MM.1S (cell line): ENCODE measurements at regions not wholly inside any gene's neighbourhood (a gene's known extent, or its start where the extent isn't known, plus 50 kb on each side); places are given as distances from the start of the nearest gene placed in this dataset.

ENCODE experiments used
- DNase-seq: peaks from one replicate; pipeline ENCODE4 v3.0.0-alpha.2; 2015
- H2AFZ ChIP-seq: fragments of 300-600 bp; sonication (generic); 2 replicates; pipeline ENCODE4 v1.6.0; 2016; ENCODE audit warnings: antibody characterized with exemption, low read length
- H3F3A ChIP-seq: fragments of 300-600 bp; sonication (generic); 2 replicates; pipeline ENCODE4 v1.6.1; 2016; ENCODE audit warnings: mild to moderate bottlenecking, antibody characterized with exemption, low read length, moderate library complexity, mixed read lengths; ENCODE audit not compliant: insufficient read depth
- H3K27ac ChIP-seq: fragments of 300-600 bp; sonication (generic); 2 replicates; pipeline ENCODE4 v1.5.1; 2016; ENCODE audit warnings: mild to moderate bottlenecking, low read length
- H3K27me3 ChIP-seq: fragments of 300-600 bp; sonication (generic); replicated peaks from 2 replicates; pipeline ENCODE4 v1.6.0; 2016; ENCODE audit warnings: low read length; ENCODE audit not compliant: insufficient read depth
- H3K36me3 ChIP-seq: fragments of 300-600 bp; sonication (generic); replicated peaks from 2 replicates; pipeline ENCODE4 v1.6.1; 2016; ENCODE audit warnings: mild to moderate bottlenecking, low read length, mixed read lengths; ENCODE audit not compliant: insufficient read depth
- H3K4me1 ChIP-seq: fragments of 300-600 bp; sonication (generic); 2 replicates; pipeline ENCODE4 v1.6.1; 2016; ENCODE audit warnings: low read length, mixed read lengths
- H3K4me2 ChIP-seq: fragments of 300-600 bp; sonication (generic); 2 replicates; pipeline ENCODE4 v1.6.0; 2016; ENCODE audit warnings: low read depth, low read length
- H3K4me3 ChIP-seq: fragments of 300-600 bp; sonication (generic); 2 replicates; pipeline ENCODE4 v1.5.1; 2016; ENCODE audit warnings: low read length, mixed read lengths
- H3K79me2 ChIP-seq: fragments of 300-600 bp; sonication (generic); 2 replicates; pipeline ENCODE4 v1.6.1; 2016; ENCODE audit warnings: mixed run types, low read length, mixed read lengths
- H3K9ac ChIP-seq: fragments of 300-600 bp; sonication (generic); 2 replicates; pipeline ENCODE4 v1.6.1; 2016; ENCODE audit warnings: low read length, mixed read lengths
- H3K9me2 ChIP-seq: fragments of 300-600 bp; sonication (generic); replicated peaks from 2 replicates; pipeline ENCODE4 v1.6.1; 2016; ENCODE audit warnings: mild to moderate bottlenecking, low read length, mixed read lengths; ENCODE audit not compliant: insufficient read depth
- H3K9me3 ChIP-seq: fragments of 300-600 bp; sonication (generic); replicated peaks from 2 replicates; pipeline ENCODE4 v1.6.1; 2016; ENCODE audit warnings: mild to moderate bottlenecking, low read length, mixed read lengths; ENCODE audit not compliant: insufficient read depth
- H4K20me1 ChIP-seq: fragments of 300-600 bp; sonication (generic); 2 replicates; pipeline ENCODE4 v1.6.1; 2016; ENCODE audit warnings: mild to moderate bottlenecking, low read length, moderate library complexity, mixed read lengths; ENCODE audit not compliant: insufficient read depth
- EZH2 ChIP-seq: fragments of 300-600 bp; sonication (generic); optimal IDR thresholded peaks from 2 replicates; pipeline ENCODE3; 2017; ENCODE audit warnings: low read depth, mild to moderate bottlenecking, antibody characterized with exemption, low read length, mixed read lengths
- EZH2phosphoT487 ChIP-seq: fragments of 300-600 bp; sonication (generic); IDR thresholded peaks from 2 replicates; pipeline ENCODE4 v1.6.1; 2018; ENCODE audit warnings: antibody characterized with exemption, low read length
- TF ChIP-seq, protein P1 (sequence below): fragments of 300-600 bp; sonication (generic); IDR thresholded peaks from 2 replicates; pipeline ENCODE4 v1.5.1; 2016; ENCODE audit warnings: antibody characterized with exemption, low read length, mixed read lengths

DNA sequence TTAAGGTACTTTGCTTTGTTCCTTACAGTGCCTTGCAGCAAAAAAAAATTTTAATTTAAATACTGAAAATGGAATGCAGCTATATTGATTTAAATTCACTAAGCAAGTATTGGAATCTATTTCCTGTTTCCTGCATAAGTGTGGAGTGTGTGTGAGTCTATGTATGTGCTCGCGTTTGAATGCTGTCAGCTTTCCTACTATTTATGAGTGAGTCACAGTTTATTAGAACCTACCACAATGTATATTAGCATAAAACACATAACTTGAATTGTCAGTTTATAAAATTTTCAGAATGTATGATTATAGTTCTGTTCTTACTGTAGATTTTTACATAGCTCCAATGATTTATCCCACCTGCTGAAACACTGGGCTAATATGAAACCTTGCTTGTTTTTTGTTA is 302.1 kb downstream of the NR2F1-AS1 start:
- Histone ChIP-seq H3K79me2 (no peaks in the 10 kb centered on the region), H3K27ac (no peak overlapping the region), H3K9ac (no peak overlapping the region), H4K20me1 (no peaks in the 10 kb centered on the region), H3K9me3 (no peaks in the 10 kb centered on the region), H3K4me1 (no peaks in the 10 kb centered on the region), H3K4me3 (no peak overlapping the region), H3F3A (no peaks in the 10 kb centered on the region), H3K27me3 (no peaks in the 10 kb centered on the region), H3K36me3 (no peaks in the 10 kb centered on the region), H3K9me2 (no peaks in the 10 kb centered on the region), H2AFZ (no peak overlapping the region), H3K4me2 (no peak overlapping the region)
- TF ChIP-seq EZH2phosphoT487 (no peak), EZH2 (no peak)
- TF ChIP-seq, protein P1, sequence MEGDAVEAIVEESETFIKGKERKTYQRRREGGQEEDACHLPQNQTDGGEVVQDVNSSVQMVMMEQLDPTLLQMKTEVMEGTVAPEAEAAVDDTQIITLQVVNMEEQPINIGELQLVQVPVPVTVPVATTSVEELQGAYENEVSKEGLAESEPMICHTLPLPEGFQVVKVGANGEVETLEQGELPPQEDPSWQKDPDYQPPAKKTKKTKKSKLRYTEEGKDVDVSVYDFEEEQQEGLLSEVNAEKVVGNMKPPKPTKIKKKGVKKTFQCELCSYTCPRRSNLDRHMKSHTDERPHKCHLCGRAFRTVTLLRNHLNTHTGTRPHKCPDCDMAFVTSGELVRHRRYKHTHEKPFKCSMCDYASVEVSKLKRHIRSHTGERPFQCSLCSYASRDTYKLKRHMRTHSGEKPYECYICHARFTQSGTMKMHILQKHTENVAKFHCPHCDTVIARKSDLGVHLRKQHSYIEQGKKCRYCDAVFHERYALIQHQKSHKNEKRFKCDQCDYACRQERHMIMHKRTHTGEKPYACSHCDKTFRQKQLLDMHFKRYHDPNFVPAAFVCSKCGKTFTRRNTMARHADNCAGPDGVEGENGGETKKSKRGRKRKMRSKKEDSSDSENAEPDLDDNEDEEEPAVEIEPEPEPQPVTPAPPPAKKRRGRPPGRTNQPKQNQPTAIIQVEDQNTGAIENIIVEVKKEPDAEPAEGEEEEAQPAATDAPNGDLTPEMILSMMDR = no peak
- no peak for DNase-seq

- TF ChIP-seq EZH2phosphoT487 = no peak
- TF ChIP-seq EZH2 = no peak
- TF ChIP-seq, protein P1 = no peak
- no peaks in the 10 kb centered on the region for H3K36me3 ChIP-seq
- H3K27me3 ChIP-seq = no peaks in the 10 kb centered on the region
- H3K9ac ChIP-seq = no peak overlapping the region
- H3K9me2 ChIP-seq = no peaks in the 10 kb centered on the region
- no peaks in the 10 kb centered on the region for H3F3A ChIP-seq
- no peak overlapping the region for H2AFZ ChIP-seq
- no peak overlapping the region for H3K4me3 ChIP-seq
- no peak for DNase-seq
- no peak overlapping the region for H3K4me2 ChIP-seq
- H3K9me3 ChIP-seq = no peaks in the 10 kb centered on the region
- H4K20me1 ChIP-seq = no peaks in the 10 kb centered on the region
- no peaks in the 10 kb centered on the region for H3K79me2 ChIP-seq
- H3K27ac ChIP-seq = no peak overlapping the region
- H3K4me1 ChIP-seq = no peaks in the 10 kb centered on the region
Measured at GRCh38 chr5:93277051-93277450, 304.0 kb downstream of the NR2F1-AS1 start.

GRCh38 chr5:93275376-93275775 is 305.6 kb downstream of the NR2F1-AS1 start:
- no peaks in the 10 kb centered on the region for H4K20me1 ChIP-seq
- H3K79me2 ChIP-seq = no peaks in the 10 kb centered on the region
- no peak overlapping the region for H3K9ac ChIP-seq
- H3K4me3 ChIP-seq = no peak overlapping the region
- H3K4me2 ChIP-seq = no peak overlapping the region
- no peak for DNase-seq
- H3F3A ChIP-seq = no peaks in the 10 kb centered on the region
- H3K4me1 ChIP-seq = no peaks in the 10 kb centered on the region
- no peaks in the 10 kb centered on the region for H3K9me3 ChIP-seq
- no peak overlapping the region for H2AFZ ChIP-seq
- H3K36me3 ChIP-seq = no peaks in the 10 kb centered on the region
- TF ChIP-seq EZH2 (no peak), EZH2phosphoT487 (no peak)
- TF ChIP-seq, protein P1 = no peak
- no peaks in the 10 kb centered on the region for H3K9me2 ChIP-seq
- H3K27ac ChIP-seq = no peak overlapping the region
- no peaks in the 10 kb centered on the region for H3K27me3 ChIP-seq

DNA sequence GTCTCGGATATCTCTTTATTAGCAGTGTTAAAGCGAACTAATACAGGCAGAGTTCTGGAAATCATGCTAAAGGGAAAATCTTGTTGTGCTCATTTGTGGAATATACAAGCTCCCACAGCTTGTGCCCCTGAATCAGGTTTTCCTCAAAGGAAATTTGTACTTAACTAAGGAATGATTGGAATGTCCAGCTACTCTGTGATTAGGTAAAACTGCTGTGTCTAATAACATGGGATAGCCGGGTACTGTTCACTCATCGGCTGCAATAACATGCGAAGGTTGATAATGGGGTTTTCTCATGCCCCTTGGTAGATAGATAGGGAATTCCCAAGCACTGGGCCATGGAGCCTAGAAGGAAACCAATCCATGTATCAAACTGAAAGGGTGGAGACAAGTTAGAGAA is 306.7 kb downstream of the NR2F1-AS1 start:
- H4K20me1 ChIP-seq = no peaks in the 10 kb centered on the region
- H3K9me3 ChIP-seq = no peaks in the 10 kb centered on the region
- no peaks in the 10 kb centered on the region for H3F3A ChIP-seq
- H3K9ac ChIP-seq = no peak overlapping the region
- no peaks in the 10 kb centered on the region for H3K36me3 ChIP-seq
- H3K4me2 ChIP-seq = no peak overlapping the region
- no peak overlapping the region for H2AFZ ChIP-seq
- no peaks in the 10 kb centered on the region for H3K4me1 ChIP-seq
- no peaks in the 10 kb centered on the region for H3K9me2 ChIP-seq
- H3K4me3 ChIP-seq = no peak overlapping the region
- no peaks in the 10 kb centered on the region for H3K79me2 ChIP-seq
- TF ChIP-seq EZH2phosphoT487 = no peak
- TF ChIP-seq EZH2 = no peak
- TF ChIP-seq, protein P1 = no peak
- no peak overlapping the region for H3K27ac ChIP-seq
- no peak for DNase-seq
- no peaks in the 10 kb centered on the region for H3K27me3 ChIP-seq
